IMR-90 (cell line): ENCODE measurements at regions not wholly inside any gene's neighbourhood (a gene's known extent, or its start where the extent isn't known, plus 50 kb on each side); places are given as distances from the start of the nearest gene placed in this dataset.

ENCODE experiments used
- ATAC-seq: fragments of 200-7000 bp; cut with Tn5 transposase; 2 replicates; pipeline ENCODE4 v1.9.1; 2020; ENCODE audit warnings: low read depth, mild to moderate bottlenecking, moderate library complexity
- BruUV-seq: library from RNA; stranded (reverse); fragments of 400-500 nt; replicated peaks from 2 replicates; lab custom pipeline; 2021; lab: Mats Ljungman, UMichigan
- CTCF ChIA-PET: fragments of 300-600 bp; formaldehyde crosslinking; extraction: SDS; loops from one replicate; lab custom pipeline; 2021; ENCODE audit warnings: antibody characterized with exemption; lab: Yijun Ruan, JAX
- POLR2A ChIA-PET: fragments of 300-600 bp; sonication (Branson Sonifier 250); formaldehyde crosslinking; loops from one replicate; lab custom pipeline; 2022; ENCODE audit warnings: antibody characterized with exemption; ENCODE audit not compliant: unreplicated experiment; lab: Charles Lee
- DNase-seq: peaks from one replicate; pipeline ENCODE4 v3.0.0; 2013
- H2AFZ ChIP-seq: replicated peaks from 2 replicates; pipeline ENCODE3; 2013; ENCODE audit warnings: low read length, mild to moderate bottlenecking; ENCODE audit not compliant: poor library complexity
- H2AK5ac ChIP-seq: 2 replicates; pipeline ENCODE4 v1.6.1; 2013; ENCODE audit warnings: low read depth, low read length, inconsistent platforms
- H2AK9ac ChIP-seq: replicated peaks from 2 replicates; pipeline ENCODE3; 2013; ENCODE audit warnings: mild to moderate bottlenecking, low read depth, low read length, moderate library complexity; ENCODE audit not compliant: poor library complexity
- H2BK120ac ChIP-seq: 2 replicates; pipeline ENCODE4 v1.6.1; 2013; ENCODE audit warnings: low read depth, low read length, inconsistent platforms
- H2BK15ac ChIP-seq: 3 replicates; pipeline ENCODE4 v1.6.1; 2013; ENCODE audit warnings: low read depth, low read length, inconsistent platforms
- H2BK20ac ChIP-seq: 2 replicates; pipeline ENCODE4 v1.6.1; 2013; ENCODE audit warnings: low read depth, mild to moderate bottlenecking, inconsistent platforms, low read length, moderate library complexity
- H2BK5ac ChIP-seq: 2 replicates; pipeline ENCODE4 v1.6.1; 2013; ENCODE audit warnings: mild to moderate bottlenecking, low read depth, low read length, inconsistent platforms; ENCODE audit not compliant: poor library complexity, severe bottlenecking
- H3K14ac ChIP-seq: replicated peaks from 2 replicates; pipeline ENCODE4 v1.6.1; 2013; ENCODE audit warnings: low read depth, low read length, inconsistent platforms
- H3K18ac ChIP-seq: 2 replicates; pipeline ENCODE4 v1.6.1; 2013; ENCODE audit warnings: low read depth, low read length, control low read depth
- H3K23ac ChIP-seq: 2 replicates; pipeline ENCODE4 v1.6.1; 2013; ENCODE audit warnings: low read depth, low read length, inconsistent platforms
- H3K27ac ChIP-seq: 2 replicates; pipeline ENCODE4 v1.5.1; 2013; ENCODE audit warnings: mild to moderate bottlenecking, control low read depth, low read length; ENCODE audit not compliant: insufficient read depth
- H3K27me3 ChIP-seq: 2 replicates; pipeline ENCODE4 v1.6.1; 2013; ENCODE audit warnings: low read length; ENCODE audit not compliant: control insufficient read depth, insufficient read depth
- H3K36me3 ChIP-seq: 2 replicates; pipeline ENCODE4 v1.6.1; 2013; ENCODE audit warnings: low read length, mixed read lengths; ENCODE audit not compliant: control insufficient read depth, insufficient read depth
- H3K4ac ChIP-seq: 2 replicates; pipeline ENCODE4 v1.6.1; 2013; ENCODE audit warnings: low read depth, low read length, inconsistent platforms
- H3K4me1 ChIP-seq: 2 replicates; pipeline ENCODE4 v1.6.1; 2013; ENCODE audit warnings: low read length, mixed read lengths; ENCODE audit not compliant: control insufficient read depth, insufficient read depth
- H3K4me2 ChIP-seq: 2 replicates; pipeline ENCODE4 v1.6.1; 2013; ENCODE audit warnings: low read depth, mild to moderate bottlenecking, control low read depth, low read length, moderate library complexity
- H3K4me3 ChIP-seq: 2 replicates; pipeline ENCODE4 v1.5.1; 2013; ENCODE audit warnings: low read depth, mild to moderate bottlenecking, control low read depth, low read length, moderate library complexity; ENCODE audit not compliant: insufficient read depth
- H3K56ac ChIP-seq: 2 replicates; pipeline ENCODE4 v1.6.1; 2013; ENCODE audit warnings: low read length, inconsistent platforms; ENCODE audit not compliant: insufficient read depth; ENCODE audit errors: extremely low read depth
- H3K79me1 ChIP-seq, 2 experiments: 2 replicates each; pipeline ENCODE4 v1.6.1; 2013; ENCODE audit warnings: low read length in 2 of 2, inconsistent platforms in 1 of 2, low read depth in 1 of 2
- H3K9ac ChIP-seq: 2 replicates; pipeline ENCODE4 v1.6.1; 2013; ENCODE audit warnings: low read depth, low read length, control low read depth
- H3K9me1 ChIP-seq: 2 replicates; pipeline ENCODE4 v1.6.1; 2013; ENCODE audit warnings: low read length, inconsistent platforms; ENCODE audit not compliant: insufficient read depth
- H3K9me3 ChIP-seq: 2 replicates; pipeline ENCODE4 v1.6.1; 2013; ENCODE audit warnings: low read length; ENCODE audit not compliant: control insufficient read depth, insufficient read depth
- H4K20me1 ChIP-seq: 2 replicates; pipeline ENCODE4 v1.6.1; 2013; ENCODE audit warnings: low read length, inconsistent platforms; ENCODE audit not compliant: insufficient read depth
- H4K5ac ChIP-seq: 2 replicates; pipeline ENCODE4 v1.6.1; 2013; ENCODE audit warnings: mild to moderate bottlenecking, low read depth, low read length, control low read depth
- H4K8ac ChIP-seq, 2 experiments: 2 replicates each; pipeline ENCODE4 v1.6.1; 2013; ENCODE audit warnings: low read depth in 2 of 2, low read length in 2 of 2, control low read depth in 1 of 2, inconsistent platforms in 1 of 2
- H4K91ac ChIP-seq: 2 replicates; pipeline ENCODE4 v1.6.1; 2013; ENCODE audit warnings: low read depth, low read length, inconsistent platforms; ENCODE audit not compliant: insufficient read depth
- CEBPB ChIP-seq: IDR thresholded peaks from 2 replicates; pipeline ENCODE4 v1.6.1; 2012; ENCODE audit warnings: low read depth, low read length, improper control_type of control experiment
- FOS ChIP-seq: fragments of 150-350 bp; IDR thresholded peaks from 2 replicates; pipeline ENCODE4 v1.6.1; 2016; ENCODE audit warnings: low read depth, low read length
- MAZ ChIP-seq: IDR thresholded peaks from 2 replicates; pipeline ENCODE4 v1.6.1; 2012; ENCODE audit warnings: low read depth, mild to moderate bottlenecking, low read length, improper control_type of control experiment, moderate library complexity, borderline replicate concordance
- NFE2L2 ChIP-seq: fragments of 150-350 bp; IDR thresholded peaks from 2 replicates; pipeline ENCODE4 v1.6.1; 2016; ENCODE audit warnings: low read depth, mild to moderate bottlenecking, low read length
- POLR2A ChIP-seq: IDR thresholded peaks from 2 replicates; pipeline ENCODE4 v1.6.1; 2012; ENCODE audit warnings: mild to moderate bottlenecking, low read depth, low read length
- RCOR1 ChIP-seq: IDR thresholded peaks from 2 replicates; pipeline ENCODE4 v1.6.1; 2012; ENCODE audit warnings: mild to moderate bottlenecking, low read length, improper control_type of control experiment; ENCODE audit not compliant: insufficient replicate concordance
- SMC3 ChIP-seq: fragments of 150-350 bp; IDR thresholded peaks from 2 replicates; pipeline ENCODE4 v1.6.1; 2016; ENCODE audit warnings: low read depth, mild to moderate bottlenecking, antibody characterized with exemption, low read length, moderate library complexity
- WGBS, 2 experiments: methylation state at CpG; one replicate each; pipeline versions ENCODE4 v1.1.5 to v1.1.7; 2013; ENCODE audit warnings: missing lambda C conversion rate in 2 of 2; ENCODE audit not compliant: insufficient read length in 1 of 2; ENCODE audit errors: extremely low coverage in 2 of 2; 5-methylcytosine and 5-hydroxymethylcytosine counted together
- dilution Hi-C: fragments of 300-500 bp; cut with HindIII; formaldehyde crosslinking; loops from one replicate; pipeline ENCODE4 v1.14.3; 2018; ENCODE audit warnings: low sequenced_read_pairs; ENCODE audit not compliant: unreplicated experiment
- in situ Hi-C: fragments of 300-500 bp; cut with MboI; formaldehyde crosslinking; loops from 3 replicates; pipeline ENCODE4 v1.14.3; 2019; ENCODE audit warnings: low sequenced_read_pairs, inconsistent platforms, mixed read lengths
- intact Hi-C: fragments of 100-400 bp; cut with micrococcal nuclease; formaldehyde crosslinking; loops from 2 replicates; pipeline ENCODE4 v1.10.0; 2022

DNA sequence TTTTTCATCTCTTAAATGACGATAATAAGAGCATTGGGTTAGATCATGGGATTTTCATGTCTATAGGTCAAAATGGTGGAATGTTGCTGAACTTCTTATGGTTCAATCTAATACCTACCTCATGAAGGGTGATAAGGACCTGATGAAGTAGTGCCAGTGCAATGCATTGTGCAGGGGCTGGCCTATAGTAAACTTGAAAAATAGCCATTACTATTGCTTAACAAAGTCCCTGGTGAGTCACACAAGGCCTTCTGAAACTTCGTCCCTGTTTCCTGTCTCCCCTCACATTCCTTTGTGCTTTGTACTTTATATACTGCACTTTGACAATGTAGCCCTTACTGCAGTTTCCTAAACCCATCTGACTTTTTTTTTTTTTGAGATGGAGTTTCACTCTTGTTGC, 515.9 kb downstream of the SLC4A3 start:
- Histone ChIP-seq H3K9me1 (no peaks in the 10 kb centered on the region), H2AFZ (no peak overlapping the region), H3K9me3 (no peaks in the 10 kb centered on the region), H4K5ac (peak overlapping the region; percentile 59; the same call in 1 of the 2 replicates), H3K23ac (no peak overlapping the region), H4K91ac (peak overlapping the region; percentile 96), H2BK5ac (peak overlapping the region; percentile 93), H3K4me1 (peaks cover 4% of the 10 kb centered on the region; the same call in 1 of the 2 replicates), H2BK20ac (peak overlapping the region; percentile 94), H3K56ac (no peak overlapping the region), H2BK15ac (peak overlapping the region; percentile 95; the same call in 2 of the 3 replicates), H3K27ac (peak overlapping the region; percentile 24; the same call in 1 of the 2 replicates), H3K36me3 (no peaks in the 10 kb centered on the region), H3K14ac (peak overlapping the region; percentile 78), H3K4ac (peak overlapping the region; percentile 86), H2AK9ac (no peak overlapping the region), H3K27me3 (no peaks in the 10 kb centered on the region), H2AK5ac (peak overlapping the region; percentile 93; the same call in 1 of the 2 replicates), H4K20me1 (no peaks in the 10 kb centered on the region), H4K8ac (peak overlapping the region; percentile 3 to 88), H3K4me3 (no peak overlapping the region), H3K79me1 (no peaks in the 10 kb centered on the region), H3K9ac (no peak overlapping the region), H3K4me2 (no peak overlapping the region), H2BK120ac (peak overlapping the region; percentile 89), H3K18ac (peak overlapping the region; percentile 91; the same call in 1 of the 2 replicates)
- intact Hi-C loops (no loop called here), dilution Hi-C loops (no loop called here), in situ Hi-C loops (no loop called here)
- POLR2A ChIA-PET = no interaction called here
- CTCF ChIA-PET = interaction anchor here (0.6 to 0.8 kb wide), 2 partner anchors 89 to 192 kb away, joined by 3 read pairs; no protein-coding TSS in a partner anchor
- TF ChIP-seq POLR2A = no peak
- no peak for TF ChIP-seq RCOR1
- no peak for TF ChIP-seq NFE2L2
- TF ChIP-seq SMC3 = 0 out of 2 replicates have a peak, but pooled peaks have one; percentile 1
- peak; percentile 74 for TF ChIP-seq FOS
- TF ChIP-seq CEBPB = peak; percentile 97
- TF ChIP-seq MAZ = no peak
- no CpG with 5 or more reads among the region's 2 CpGs for WGBS, 2 experiments
- DNase-seq (peak; percentile 86), ATAC-seq (peak; percentile 79)
- no TSS peak for BruUV-seq
